Amniotic stem cell (primary cell): ENCODE measurements at regions not wholly inside any gene's neighbourhood (a gene's known extent, or its start where the extent isn't known, plus 50 kb on each side); places are given as distances from the start of the nearest gene placed in this dataset.
"Not testable (repeated sequence)": the region's sequence is repeated elsewhere in the genome, so short reads cannot be mapped to it uniquely, and the experiment has no call there.

Experiments
- DNase-seq: peaks from one replicate; lab custom pipeline; 2025; lab: John Stamatoyannopoulos, UW

- DNase-seq: no peak
Observed at GRCh38 chr1:65062339-65062738, 85.7 kb upstream of the AK4 start.

- DNase-seq: no peak
Observed at GRCh38 chr1:65063025-65063424, 85.0 kb upstream of the AK4 start.

GRCh38 chr1:65064981-65065380, 83.0 kb upstream of the AK4 start:
- DNase-seq: no peak

DNA sequence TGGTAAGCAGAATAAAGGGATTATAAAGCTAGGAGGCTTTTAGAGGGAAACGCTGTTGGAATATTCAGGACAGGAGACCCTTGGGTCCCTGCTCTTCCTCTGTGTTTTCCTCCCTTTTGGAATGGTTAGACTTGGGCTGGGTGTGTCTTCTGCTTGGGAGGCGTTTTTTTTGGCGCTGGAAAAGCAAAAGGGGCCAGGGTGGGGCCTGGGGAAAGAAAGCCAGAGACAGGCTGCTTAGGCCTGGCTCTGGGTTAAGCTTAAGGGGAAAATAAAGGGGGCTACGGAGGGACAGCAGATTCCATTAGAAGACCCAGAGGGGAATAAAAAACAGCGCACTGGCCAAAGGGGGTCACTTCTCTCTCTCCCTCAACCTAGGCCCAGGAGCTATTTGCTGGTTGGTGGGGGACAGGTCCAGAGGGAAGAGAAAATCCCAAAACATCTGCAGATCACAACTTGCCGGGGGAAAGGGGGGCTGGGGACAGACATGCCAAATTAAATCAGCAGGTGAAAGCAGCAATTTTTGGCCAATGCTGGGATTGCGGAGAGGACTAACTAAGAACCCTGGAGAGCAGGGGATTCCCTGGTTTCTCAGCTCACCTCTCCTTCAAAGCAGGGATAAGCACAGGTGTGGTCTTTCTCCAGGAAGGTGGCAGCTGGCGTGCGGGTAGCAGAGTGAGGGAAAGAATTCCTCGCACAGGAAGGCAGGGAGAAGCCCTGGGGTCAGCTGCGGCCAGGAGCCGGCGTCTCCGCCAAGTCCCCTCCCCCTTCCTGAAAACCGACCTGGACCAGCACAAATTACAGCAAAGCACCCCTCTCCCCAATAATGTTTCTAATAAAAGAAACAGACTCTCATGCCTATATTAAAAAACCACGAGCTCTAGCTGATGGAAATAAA, 82.2 kb upstream of the AK4 start:
- DNase-seq: no peak

DNA sequence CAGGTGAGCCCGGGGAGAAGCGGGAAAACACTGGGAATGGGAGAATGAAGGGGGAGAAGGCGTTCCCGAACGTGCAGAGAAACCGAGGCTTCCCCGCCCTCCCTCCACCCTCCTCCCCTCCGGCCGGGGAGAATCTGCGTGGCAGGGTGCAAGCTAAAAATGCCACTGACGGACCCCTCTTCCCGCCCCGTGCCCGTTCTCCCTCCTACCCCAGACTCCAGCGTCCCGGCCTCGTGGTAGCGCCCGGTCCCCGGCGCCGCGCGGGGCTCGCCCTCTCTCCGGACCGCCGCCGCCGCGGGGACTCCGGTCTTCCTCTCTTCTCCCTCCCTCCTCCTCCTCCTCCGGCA, 81.6 kb upstream of the AK4 start:
- DNase-seq: no peak

- peak; percentile 41 for DNase-seq
Observed at GRCh38 chr1:65066766-65067490, 81.1 kb upstream of the AK4 start.

GRCh38 chr1:65067491-65068201, 80.4 kb upstream of the AK4 start:
- peak; percentile 50 for DNase-seq

DNA sequence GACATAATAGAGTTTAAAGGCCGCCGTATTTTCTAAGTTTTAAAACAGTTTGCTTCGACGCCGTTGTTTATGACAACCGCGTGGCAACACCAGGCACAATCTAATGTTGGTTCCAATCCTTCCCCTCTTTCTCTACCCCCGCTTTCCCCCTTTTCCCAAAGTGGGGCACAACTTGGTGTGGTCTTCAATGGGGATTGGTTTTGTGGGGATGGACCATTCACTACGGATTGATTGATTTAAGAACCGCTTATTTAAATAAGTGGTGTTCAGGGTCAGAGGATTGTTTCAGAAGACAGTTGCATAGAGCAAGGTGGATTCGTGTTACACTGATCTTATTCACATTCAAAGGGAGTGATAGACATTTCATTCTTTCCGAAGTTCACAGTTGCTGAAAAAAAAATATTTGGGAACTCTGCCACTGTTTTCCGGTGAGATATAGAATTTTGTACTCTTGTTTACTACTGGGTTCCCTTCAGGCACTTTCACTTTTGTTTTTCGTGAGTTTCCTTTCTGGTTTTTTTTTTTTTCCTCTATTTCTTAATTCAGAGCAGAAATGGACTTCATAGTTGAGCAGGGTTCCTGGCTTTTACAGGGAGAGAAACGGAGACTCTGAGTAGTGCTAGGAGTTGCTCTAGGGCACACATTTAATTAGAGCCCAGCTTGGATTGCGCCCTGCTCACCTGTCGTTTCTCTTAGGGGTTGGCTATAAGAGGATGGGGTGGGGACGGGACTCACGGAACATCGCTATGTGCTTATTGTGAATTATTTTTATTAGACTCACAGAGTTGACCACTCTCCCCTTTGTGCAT, 79.6 kb upstream of the AK4 start:
- no peak for DNase-seq

GRCh38 chr1:65069011-65069565, 78.9 kb upstream of the AK4 start:
- DNase-seq: no peak

- DNase-seq: no peak
Observed at GRCh38 chr1:65072845-65073244, 75.2 kb upstream of the AK4 start.

DNA sequence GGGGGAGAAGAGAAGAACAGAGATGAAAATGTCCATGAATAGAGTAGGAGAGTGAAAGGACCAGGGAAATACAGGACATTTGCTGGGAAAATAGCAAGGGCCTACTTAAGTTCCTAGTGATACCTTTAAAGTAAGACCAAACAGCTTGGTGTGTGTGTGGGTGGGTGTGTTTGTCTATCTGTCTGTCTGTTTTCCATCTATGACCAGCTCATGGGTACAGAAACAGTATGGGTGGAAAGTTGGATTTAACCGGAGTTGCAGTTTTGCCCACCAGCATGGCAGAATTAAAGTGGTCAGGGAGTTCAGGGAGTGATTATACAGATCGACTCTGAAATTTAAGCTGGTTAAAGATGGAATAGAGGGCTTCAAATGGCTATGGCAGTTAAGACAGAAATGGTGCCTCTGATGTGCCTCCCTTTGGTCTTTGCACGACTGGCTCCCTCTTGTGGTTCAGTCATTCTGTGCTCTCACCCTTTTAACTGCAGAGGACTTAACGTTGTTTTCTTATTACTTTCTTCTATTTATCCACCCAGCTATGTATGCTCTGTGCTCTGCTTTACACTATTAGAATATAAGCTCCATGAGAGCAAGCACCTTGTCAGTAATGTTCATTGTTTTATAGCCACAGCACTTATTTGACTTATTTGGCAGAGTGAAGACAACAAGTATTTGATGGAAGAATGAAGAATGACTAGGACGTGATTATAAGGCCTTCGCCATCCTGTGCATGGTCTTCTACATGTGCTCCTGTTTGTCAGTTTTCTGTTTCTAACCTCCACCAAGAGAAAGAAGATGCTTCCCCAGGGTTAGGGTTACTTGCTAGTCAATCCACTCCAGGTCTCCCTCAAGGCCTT, 72.7 kb upstream of the AK4 start:
- DNase-seq: no peak

DNA sequence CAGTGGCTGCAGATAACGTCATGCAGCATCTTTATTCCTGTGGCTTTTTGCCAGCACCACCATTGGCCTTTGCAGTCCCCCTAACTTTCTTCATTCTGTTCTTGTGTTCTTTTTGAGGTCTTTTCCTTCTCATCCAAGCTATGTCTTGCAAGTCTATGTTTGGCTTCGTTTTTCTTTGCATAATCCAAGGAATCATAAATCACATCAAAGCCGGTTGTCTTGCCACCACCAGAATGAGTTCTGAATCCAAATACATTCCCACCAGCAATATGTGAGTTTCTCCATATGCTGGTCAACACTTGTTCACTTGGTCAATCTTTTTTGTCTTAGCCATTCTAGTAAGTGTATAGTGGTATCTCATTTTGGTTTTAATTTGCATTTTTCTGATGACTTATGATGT, 70.6 kb upstream of the AK4 start:
- no peak for DNase-seq

GRCh38 chr1:65079941-65080340, 68.1 kb upstream of the AK4 start:
- DNase-seq: no peak

DNA sequence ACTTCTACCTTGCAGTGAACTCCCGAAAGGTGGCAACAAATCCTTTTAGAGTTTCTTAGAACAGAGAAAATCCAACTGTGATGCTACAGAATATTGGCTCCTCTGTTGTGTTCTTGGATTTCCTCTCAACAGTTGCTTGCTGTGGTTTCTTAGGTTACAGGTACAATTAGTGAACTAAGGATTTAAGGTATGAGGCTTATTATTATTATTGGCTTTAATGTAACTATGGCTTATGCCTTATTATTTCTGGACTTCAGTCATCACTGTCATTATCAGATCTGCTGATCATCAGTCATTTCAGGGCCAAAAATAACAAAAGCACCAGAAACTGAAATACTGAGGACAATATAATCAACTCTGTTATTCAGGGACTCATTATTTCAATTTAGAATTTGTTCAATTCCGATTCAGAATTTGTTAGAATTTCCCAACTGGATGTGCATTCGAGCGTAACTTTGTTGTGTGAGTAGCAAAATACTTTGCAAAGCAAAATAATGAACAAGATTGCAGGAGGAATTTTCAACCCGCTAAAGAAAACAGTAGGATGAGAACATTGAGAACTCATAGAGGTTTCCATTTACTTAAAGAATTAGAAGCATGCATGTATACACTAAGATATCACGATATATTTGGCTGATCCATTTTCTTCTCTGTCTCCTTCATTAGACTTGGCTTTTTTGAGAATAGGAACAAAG, 65.5 kb upstream of the AK4 start:
- no peak for DNase-seq

DNA sequence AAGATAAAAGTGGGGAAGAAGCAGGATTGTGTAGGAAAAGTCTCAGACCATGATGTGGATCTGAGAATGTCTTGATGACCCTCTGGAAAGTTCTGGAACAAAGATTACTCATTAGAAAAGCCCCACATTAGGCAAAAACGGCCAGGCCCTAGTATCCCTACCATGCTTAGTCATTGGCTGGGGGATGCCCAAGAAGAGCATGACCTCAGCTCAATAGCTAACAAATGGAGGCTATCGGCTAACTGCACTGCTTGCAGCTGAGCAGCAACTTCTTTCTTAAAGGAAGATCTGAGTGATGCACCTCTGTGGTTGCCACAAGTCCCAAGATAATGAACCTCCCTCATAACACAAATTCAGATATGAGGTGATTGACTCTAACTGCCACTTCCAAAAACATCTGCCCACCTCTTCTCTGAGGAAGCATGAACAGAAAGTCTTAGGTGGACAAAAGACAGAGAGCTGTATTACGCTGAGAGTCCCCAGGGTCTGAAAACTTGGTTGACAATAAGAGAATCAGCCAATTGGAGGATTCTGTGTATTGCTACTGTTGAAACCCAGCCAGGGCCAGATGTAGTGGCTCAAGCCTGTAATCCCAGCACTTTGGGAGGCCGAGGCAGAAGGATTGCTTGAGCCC, 64.6 kb upstream of the AK4 start:
- DNase-seq: no peak

DNA sequence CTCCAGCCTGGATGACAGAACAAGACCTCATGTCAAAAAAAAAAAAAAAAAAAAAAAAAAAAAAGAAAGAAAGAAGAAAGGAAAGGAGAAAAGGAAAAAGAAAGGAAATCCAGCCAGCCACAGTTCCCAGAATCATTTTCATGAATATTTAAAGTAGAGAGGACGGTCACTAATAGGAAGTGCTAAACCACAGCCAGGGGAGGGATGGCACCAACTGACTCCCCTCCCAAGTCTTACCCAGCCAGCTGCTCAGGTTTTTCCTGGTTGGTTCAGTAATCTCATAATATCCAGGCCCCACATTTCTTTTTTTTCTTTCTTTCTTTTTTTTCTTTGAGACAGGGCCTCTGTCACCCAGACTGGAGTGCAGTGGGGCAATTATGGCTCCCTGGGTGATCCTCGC, 63.9 kb upstream of the AK4 start:
- DNase-seq: no peak

GRCh38 chr1:65087519-65087918, 60.5 kb upstream of the AK4 start:
- not testable (repeated sequence) for DNase-seq

DNA sequence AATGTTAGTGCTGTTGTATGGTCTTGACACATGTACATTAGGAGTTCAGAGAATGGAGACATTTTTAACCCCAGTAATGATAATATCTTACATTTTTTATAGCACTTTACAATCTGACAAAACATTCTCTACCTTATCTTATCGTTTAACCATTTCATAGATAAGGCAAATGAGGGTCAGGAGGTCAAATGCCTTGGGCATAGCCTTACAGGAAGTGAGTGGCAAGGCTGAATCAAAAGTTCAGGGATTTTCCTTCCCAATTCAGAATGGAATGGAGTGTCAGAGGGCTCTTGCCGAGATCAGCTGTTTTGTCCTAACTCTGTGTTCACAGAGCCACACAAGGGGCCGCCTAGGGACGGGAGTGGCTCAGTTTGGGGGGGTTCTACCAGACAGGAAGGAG, 57.6 kb upstream of the AK4 start:
- no peak for DNase-seq

DNA sequence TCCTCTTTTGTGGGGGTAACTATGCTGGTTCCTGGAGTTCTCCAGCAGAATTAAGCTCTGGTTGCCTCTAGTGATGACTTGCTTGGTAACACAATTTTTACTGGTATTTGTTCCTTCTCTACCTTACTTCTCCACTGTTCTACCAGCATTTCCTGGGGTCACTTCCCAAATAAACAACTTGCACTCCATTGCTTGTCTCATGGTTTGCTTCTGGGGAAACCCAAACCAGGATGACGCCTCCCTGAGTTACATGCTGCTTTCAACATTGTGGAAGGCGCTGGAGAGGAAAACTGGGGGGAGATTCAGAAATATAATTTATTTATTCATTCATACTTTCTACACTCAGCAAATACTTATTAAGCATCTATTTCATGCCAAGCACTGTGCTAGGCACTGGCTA, 55.3 kb upstream of the AK4 start:
- DNase-seq: no peak

DNA sequence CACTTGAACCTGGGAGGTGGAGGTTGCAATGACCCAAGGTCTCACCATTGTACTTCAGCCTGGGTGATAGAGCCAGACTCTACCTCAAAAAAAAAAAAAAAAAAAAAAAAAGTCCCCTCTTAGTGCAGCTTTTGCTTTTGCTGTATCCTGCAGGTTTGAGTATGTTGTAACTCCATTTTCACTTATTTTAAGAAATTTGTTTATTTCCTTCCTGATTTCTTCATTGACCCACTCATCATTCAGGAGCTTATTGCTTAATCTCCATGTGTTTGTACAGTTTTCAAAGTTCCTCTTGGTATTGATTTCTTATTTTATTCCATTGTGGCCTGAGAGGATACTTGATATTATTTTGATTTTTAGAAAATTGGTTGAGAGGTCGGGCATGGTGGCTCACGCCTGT, 50.9 kb upstream of the AK4 start:
- no peak for DNase-seq
